Left kidney (tissue), 1 donor: ENCODE measurements at regions not wholly inside any gene's neighbourhood (a gene's known extent, or its start where the extent isn't known, plus 50 kb on each side); places are given as distances from the start of the nearest gene placed in this dataset.
A peak's percentile ranks its signal among the peaks of the same experiment; 100 is the strongest.

ENCODE experiments used
- DNase-seq: peaks from one replicate; pipeline ENCODE4 v3.0.0-alpha.2; 2013

DNA sequence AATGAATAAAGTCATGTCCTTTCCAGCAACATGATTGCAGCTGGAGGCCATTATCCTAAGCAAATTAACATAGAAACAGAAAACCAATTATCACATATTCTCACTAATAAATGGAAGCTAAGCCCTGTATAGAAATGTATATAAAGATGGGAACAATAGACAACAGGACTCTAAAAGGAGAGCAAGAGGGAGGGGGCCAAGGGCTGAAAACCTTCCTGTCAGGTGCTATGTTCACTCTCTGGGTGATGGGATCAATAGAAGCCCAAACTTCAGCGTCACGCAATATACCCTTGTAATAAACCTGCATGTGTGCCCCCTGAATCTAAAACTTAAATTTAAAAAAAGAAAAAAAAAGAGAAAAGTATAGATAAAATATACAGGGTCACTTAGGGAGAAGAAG, 163.7 kb upstream of the ACO1 start:
- DNase-seq: no peak

DNA sequence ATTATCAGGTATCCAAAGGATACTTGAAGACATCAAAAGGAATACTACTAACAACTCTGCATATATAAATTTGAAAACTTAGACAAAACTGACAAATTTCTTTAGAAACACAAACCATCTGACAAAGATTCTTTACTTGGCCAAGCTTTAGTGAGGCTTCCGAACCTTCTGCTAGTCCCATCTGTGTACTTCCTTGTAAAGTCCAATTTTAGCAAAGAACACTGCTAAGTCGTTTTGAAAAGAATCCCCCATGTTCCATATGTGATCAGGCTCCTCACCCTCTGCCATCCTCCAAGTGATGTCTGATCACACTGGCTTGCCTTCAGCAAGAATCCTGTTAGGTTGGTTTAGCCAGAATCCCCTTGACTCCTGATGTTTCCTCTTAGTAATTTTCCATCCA, 150.0 kb upstream of the ACO1 start:
- no peak for DNase-seq

DNA sequence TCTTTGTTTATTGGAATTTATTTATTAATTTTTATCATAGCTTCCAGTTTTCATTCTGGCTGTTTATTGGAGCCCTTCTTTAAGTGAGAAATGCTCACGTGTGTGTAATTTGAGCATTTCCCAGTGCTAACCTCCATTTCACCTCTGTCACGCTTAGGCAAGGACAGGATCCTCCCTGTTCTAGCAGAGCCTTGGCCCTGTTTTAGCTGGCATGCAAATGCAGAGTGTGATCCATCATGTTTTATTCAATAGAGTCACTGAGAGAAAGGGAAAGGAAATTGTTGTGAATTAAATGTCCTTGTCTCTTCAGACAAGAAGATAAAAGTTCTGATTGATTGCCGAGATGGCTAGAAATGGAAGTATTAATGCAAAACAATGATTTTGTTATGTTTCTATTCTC, 137.3 kb upstream of the ACO1 start:
- peak; percentile 46 for DNase-seq

DNA sequence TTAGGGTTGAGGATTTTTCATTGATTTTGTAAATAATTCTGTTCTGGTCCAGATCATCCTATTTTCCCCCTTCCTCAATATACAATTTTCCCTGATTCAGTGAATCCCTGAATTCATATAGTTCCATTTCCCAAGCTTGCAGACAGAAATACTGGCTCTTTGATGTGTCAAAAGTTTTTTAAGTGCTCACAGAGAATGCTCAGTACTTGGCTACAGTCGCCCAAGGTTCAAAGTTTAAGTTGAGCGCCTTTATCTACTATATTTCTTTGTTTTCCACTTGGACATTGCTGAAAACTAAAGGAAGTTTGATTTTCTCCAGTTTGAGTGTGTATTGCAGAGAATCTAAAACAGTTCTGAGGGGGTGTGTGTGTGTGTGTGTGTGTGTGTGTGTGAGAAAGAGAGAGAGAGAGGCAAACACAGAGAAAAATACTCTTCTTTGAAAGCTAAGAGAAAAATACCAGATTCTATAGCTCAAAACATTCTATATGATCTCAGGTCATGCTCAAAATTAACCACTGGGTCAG, 136.2 kb upstream of the ACO1 start:
- DNase-seq: no peak

DNA sequence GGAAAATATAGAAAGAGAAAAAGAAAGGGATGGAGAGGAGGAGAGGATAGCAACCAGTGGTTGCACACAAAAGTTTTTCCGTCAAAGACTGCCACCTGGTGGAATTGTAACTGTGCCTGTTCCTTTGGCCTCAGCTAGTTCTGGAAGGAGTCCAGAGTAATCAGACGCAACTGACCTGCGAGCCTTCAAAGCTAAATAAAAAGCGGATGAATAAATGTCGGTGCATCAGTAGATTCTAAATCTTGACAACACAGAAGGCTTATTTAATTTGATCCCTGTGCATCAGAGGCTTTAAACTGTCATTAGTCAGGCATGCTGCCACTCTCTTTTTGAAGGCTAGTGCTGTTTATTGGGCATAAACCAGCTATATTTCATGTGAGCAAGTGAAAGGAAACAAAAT, 132.9 kb upstream of the ACO1 start:
- DNase-seq: peak; percentile 87

DNA sequence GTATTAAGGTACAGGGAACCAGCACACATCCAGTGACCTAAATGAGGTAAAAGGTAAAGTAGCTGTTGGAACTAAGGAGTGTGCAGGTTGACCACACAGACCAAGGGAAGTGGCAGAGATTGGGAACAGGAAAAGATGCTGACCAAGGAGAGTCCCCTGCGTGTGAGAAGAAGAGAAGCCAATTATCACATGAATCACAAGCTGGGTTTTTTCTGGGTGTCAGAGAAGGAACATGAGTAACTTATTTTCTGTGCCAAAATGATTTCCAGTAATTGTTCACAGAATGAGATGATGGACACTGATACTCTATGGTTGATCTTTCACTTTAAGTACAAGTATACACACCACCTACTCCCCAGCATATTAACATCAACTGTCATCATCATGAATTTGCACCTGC, 130.7 kb upstream of the ACO1 start:
- no peak for DNase-seq

DNA sequence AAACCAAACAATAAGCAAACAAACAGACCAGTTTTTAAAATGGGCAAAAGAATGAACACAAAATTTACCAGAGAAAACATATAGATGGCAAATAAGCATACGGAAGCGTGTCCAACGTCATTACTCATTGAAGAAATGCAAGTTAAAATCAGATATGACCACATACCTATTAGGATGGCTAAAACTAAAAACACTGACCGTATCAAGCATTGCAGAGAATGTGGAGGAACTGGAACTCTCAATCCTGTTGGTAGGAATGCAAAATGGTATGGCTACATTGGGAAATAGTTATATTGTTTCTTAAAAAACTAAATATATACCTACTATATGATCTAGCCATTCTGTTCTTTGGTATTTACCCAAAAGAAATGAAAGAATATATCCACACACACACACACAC, 129.4 kb upstream of the ACO1 start:
- no peak for DNase-seq

DNA sequence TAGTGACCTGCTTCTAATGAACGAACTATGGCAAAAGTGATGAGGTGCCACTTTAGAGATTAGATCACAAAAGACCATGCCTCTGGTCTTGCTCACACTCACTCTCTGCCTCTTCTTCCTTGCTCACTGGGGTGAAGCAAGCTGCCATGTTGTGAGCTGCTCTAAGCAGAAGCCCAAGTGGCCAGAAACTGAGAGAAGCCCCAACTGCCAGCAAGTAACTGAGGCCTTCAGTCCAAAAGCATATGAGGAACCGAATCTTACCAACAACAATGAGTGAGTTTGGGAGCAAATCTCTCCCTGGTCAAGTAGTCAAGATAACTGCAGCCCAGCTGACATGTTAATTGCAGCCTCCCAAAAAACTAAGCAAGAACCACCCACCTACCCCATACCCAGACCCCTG, 126.0 kb upstream of the ACO1 start:
- no peak for DNase-seq

DNA sequence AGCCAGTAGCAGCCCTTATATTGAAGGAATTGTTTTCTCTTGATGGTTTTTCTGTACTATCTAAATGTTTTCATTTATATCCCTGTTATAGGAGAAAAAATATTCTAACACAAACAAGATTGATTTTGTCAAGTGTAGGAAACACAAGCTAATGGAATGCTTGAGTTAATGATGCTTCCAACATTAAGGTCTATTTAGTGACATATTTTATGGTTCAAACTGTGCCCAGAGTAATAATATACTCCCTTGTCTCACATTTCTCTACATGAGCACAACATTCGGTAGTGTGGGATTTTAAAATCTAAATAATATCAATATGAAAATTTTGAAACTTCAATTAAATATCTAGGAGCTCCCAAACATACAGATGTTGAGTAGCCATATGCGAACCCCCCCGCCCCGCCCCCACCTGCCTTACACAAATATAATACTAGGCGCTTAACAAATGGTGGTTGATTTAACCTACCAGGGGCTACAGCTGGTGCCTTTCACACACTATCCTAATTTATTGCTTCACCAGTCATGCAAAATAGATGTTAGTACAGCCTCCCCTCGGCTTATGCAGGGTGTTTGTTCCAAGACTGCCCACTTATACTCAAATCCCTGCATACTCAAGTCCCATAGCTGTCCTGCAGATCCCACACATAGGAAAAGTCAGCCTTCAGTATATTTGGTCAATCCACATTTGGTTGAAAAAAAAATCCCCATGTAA, 124.1 kb upstream of the ACO1 start:
- peak; percentile 57 for DNase-seq

DNA sequence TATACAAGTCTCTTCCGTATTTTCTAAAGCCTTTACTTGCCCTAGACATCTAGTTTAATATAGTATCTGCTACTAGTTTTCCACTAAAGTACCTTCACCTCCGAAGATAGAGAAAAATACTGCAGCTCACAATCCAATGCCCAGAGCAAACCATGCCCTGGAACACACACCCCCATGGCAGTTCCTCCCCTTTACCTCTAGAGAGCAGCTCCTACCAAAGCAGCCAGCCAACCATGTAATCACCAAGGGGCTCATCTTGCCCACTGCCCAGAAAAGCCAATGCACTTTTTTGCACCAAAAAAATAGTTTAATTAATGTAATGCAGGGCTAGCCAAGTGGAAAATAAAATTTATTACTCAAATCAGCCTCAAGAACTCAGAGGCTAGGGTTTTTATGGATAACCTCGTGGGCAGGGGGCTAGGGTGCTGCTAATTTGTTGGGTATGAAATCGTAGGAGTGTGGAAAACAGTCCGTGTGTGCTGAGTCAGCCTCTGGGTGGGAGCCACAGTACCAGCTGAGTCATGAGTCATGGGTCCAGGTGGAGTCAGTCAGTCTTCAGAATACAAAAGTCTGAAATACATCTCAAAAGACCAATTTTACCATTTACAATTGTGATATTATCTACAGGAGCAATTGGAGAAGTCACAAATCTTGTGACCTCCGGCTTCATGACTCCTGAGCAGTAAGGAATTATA, 120.1 kb upstream of the ACO1 start:
- peak; percentile 42 for DNase-seq

DNA sequence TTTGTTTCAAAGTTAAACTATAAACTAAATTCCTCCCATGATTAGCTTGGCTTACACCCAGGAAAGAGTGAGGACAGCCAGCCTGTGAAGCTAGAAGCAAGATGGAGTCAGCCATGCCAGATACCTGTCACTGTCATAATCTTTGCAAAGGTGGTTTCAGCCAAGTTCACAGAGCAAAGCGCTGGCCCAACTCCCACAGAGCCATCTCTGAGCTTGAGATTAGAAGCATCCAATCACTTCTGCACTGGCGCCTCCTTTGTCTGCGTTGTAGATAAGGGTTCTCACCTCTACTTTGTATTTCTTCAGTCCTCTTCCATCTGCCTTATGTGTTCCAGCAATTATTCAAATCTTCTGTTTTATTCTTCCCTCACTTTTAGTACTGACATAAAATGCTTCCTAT, 119.4 kb upstream of the ACO1 start:
- DNase-seq: no peak

DNA sequence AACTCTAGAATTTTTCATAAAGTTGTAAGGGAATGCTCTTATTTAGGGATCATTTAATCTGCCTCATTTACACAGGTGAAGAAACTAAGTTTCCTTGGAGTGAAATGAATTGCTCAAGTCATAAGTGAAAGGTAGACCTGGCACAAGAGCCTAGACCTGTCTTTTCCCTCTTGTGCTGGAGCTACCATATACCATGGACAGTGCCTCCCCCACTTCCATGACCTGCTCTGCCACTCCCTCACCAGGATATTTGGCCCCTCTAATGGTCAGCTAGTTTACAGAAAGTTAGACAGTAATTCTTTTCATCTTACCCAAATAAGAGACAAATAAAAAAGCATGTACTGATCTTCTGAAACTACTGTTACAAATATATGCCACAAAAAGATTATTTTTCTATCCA, 105.5 kb upstream of the ACO1 start:
- DNase-seq: no peak

DNA sequence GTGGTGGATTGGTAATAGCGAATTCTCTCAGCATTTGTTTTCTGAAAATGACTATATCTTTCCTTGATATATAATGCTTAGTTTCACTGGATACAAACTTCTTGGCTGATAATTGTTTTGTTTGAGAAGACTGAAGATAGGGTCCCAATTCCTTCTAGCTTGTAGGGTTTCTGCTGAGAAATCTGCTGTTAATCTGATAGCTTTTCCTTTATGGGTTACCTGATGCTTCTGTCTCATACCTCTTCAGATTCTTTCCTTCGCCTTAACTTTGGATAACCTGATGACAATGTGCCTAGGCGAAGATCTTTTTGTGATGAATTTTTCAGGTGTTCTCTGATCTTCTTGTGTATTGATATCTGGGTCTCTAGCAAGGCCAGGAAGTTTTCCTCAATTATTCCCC, 94.7 kb upstream of the ACO1 start:
- DNase-seq: no peak

DNA sequence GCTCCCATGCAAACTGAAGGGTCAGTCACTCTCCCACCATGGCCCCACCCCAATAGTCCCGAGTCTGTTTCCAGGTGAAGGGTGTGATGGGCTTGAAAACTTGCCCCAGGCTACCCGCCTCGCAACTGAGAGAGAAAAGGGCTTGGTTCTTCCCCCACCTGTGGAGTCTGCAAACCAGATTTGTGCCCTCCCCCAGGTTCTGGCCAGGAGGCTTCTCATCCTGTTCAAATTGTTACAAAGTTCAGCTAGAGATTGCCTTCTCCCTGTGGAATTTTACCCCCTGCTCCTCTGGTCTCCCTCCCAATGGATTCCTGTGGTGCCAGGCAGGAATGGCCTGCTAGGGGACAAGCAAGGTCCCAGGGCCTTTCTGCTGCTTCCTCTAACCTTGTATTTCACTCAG, 93.1 kb upstream of the ACO1 start:
- DNase-seq: no peak

DNA sequence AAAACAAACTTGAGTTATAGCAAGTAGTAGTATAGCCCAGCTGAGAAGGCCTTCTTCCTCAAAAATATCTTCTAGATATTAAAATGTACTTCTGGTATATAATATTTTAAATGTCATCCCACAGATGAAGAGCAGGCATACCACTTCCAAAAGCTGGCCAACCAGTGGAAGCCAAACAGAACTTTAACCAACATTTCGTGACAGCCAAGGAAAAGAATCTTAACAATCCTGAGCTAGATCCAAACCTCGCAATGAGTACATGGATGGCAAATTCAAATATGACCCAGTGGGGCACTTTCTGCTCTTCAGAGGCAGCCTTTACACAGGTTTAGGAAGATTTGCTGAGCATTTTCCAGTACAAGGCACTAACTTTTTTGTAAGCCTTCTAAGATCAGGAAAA, 91.8 kb upstream of the ACO1 start:
- DNase-seq: no peak

DNA sequence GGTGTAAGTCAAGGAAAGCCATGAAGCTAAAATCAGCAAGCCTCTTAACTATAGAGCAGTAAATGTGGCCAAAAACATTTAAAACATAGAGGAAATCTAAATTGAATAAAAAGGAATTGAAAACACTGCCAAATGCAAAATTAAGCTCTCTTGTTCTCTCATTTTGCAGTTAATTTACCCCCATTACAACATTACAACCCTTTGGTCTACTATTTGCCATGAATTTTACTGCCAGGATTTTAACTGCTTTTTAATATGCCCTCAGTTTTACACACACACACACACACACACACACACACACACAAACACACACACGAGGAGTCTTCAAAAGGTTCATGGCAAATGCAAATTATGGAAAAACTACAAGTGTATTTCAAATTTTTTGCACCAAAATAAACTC, 91.4 kb upstream of the ACO1 start:
- DNase-seq: no peak

DNA sequence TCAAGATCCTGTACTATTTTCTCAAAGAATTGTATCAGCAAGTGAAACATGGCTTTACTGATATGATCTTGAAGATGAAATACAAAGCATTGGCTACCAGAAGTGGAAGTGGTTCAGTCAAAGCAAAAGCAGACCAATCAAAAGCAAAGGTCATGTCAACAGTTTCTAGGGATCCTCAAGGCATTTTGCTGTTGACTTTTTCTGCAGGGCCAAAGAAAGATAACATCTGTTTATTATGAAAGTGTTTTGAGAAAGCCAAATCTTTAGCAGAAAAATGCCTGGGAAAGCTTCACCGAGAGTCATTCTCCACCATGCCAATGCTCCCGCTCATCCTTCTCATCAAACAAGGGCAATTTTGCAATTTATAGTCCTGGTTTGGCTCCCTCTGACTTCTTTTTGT, 90.3 kb upstream of the ACO1 start:
- peak; percentile 8 for DNase-seq

DNA sequence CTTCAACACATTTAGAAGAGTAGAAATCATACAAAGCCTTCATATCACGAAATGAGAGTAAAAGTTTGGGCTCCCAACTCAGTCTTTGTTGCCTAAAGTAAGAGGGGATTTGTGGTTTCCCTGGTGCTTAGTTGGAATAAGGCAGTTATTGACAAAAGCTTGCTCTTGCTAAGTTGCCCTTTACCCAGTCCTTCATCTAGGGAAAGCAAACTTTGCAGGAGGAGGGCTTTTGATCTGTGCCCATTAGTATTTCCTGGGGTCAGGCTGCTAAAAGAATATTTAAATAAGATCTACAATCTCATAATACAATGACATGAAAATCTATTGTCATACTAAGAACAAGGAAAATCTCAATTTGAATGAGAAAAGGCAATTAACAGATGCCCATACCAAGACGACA, 84.1 kb upstream of the ACO1 start:
- no peak for DNase-seq

DNA sequence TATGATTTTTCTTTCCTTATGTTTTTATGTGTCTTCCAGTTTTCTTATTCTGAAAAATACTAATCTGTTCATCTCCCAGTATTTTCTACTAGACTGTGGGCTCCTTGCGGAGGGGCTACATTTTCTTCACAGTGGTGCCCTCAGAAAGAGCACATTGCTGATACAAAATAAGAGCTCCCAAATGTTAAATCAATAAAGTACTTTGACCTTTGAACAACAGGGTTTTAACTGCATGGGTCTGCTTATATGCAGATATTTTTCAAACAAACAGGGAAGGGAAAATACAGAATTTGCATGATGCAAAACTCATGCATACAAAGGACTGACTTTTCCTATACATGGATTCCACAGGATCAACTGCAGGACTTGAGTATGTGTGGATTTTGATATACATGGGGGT, 79.9 kb upstream of the ACO1 start:
- DNase-seq: no peak

DNA sequence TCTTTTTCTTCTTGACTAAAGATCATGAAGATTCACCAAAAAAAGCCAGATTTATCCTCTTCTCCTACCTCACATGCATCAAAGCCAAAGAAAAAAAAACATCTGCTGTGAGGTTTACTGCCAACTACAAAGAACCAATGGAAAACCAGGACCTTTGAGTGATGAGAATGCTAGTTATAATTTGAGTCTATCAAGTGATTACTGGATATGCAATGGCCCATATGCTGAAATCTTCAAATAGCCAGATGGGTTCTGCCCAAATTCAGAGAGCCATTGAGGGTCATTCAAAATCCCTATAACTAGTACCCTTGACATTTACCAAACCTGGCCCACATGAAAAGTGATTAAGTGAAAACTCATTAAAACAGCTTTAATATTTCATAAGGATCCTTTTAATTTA, 78.4 kb upstream of the ACO1 start:
- no peak for DNase-seq

DNA sequence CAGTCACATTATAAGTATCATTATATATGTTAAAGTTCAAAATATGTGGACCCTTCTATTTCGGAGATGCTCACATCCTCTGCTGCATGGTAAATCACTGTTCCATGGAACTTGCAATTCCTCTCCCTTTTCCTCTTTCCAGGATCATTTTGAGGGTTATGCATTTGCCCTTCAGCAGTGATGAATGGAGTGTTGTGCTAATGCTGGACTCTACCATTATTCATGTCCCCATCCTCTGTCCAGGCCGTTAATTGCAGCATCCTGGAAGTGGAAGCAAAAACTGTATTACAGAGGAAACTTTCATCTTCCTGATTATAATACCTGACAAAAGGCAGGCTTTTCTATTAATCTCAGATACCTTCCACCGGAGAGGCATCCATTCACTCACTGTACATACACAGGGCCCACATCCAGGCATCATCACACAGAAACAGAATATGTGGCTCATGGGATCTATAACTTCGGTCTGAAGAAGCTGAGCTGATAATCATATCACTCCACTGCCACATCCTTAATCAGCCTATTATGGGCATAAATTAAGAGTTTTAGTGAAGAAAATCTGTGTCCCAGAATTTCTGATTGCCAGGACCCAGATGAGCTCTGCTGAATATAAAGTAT, 65.0 kb upstream of the ACO1 start:
- no peak for DNase-seq

DNA sequence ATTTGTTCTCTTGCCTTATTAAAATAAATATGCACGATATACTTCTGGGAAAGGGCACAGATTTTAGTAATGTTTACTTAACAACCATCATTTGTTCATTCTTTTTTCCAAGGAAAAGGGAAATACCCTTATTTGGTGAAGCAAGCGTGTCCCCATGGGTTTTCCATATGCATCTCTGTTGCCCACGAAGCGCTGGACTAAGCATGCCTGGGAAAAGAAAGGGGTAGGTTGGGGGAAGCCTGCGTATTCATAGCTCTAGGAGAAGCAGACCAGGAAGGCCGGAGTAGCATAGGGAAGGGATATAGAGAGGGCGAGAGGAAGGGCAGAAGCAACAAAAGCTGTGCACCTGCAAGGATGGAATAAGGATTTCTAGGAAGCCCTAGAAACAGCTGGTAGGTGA, 61.8 kb upstream of the ACO1 start:
- DNase-seq: no peak

DNA sequence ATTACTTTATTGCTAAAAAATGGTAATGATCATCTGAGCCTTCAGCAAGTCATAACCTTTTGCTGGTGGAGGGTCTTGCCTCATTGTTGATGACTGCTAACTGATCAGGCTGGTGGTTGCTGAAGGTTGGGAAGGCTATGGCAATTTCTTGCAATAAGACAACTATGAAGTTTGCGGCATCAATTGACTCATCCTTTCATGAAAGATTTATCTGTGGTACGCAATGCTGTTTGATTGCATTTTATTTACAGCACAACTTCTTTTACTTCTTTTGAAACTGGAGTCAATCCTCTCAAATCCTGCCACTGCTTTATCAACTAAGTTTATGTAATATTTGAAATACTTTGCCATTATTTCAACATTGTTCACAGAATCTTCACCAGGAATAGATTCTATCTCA, 58.3 kb upstream of the ACO1 start:
- no peak for DNase-seq

DNA sequence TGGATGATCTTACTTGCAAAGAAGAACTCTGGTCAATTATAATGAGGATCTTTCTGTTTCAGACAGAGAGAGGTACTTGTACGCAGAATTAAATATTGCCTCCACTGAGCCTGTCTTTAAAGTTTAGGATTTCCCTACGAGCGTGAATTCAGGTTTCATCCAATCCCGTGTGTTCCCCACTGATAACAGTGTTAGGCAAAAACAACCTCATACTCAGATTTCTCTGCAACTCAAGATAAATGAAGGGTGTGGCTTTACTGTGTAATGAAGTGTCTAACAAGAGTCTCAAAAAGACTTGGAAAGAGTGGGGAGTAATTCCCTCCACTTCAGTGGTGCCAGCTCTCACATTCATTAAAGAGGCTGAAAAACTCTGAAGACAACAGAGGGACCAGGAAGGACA, 53.2 kb upstream of the ACO1 start:
- DNase-seq: no peak
